22Rv1 (cell line): ENCODE measurements at regions not wholly inside any gene's neighbourhood (a gene's known extent, or its start where the extent isn't known, plus 50 kb on each side); places are given as distances from the start of the nearest gene placed in this dataset.

Source experiments
- H3K27ac ChIP-seq: fragments of 450-650 bp; 2 replicates; pipeline ENCODE4 v1.5.1; 2017
- CTCF ChIP-seq: fragments of 450-650 bp; IDR thresholded peaks from 2 replicates; pipeline ENCODE4 v1.5.1; 2017; ENCODE audit warnings: mild to moderate bottlenecking
- ZFX ChIP-seq: fragments of 450-650 bp; IDR thresholded peaks from 2 replicates; pipeline ENCODE4 v1.6.1; 2017; ENCODE audit warnings: antibody characterized with exemption, borderline replicate concordance

GRCh38 chr2:34416856-34417255 lies 817.8 kb upstream of the FAM98A start:
- no peak overlapping the region for H3K27ac ChIP-seq
- TF ChIP-seq CTCF (no peak), ZFX (no peak)

GRCh38 chr2:34414856-34415255 lies 815.8 kb upstream of the FAM98A start:
- no peak overlapping the region for H3K27ac ChIP-seq
- TF ChIP-seq CTCF (no peak), ZFX (no peak)

GRCh38 chr2:34408100-34408499 lies 809.0 kb upstream of the FAM98A start:
- no peak overlapping the region for H3K27ac ChIP-seq
- TF ChIP-seq ZFX (no peak), CTCF (no peak)

- TF ChIP-seq CTCF (no peak), ZFX (no peak)
- H3K27ac ChIP-seq, result no peak overlapping the region
Observed at GRCh38 chr2:34403512-34403911, 804.4 kb upstream of the FAM98A start.

- no peak overlapping the region for H3K27ac ChIP-seq
- no peak for TF ChIP-seq ZFX
- TF ChIP-seq CTCF, result no peak
Observed at GRCh38 chr2:34402376-34402775, 803.3 kb upstream of the FAM98A start.

GRCh38 chr2:34401186-34401585 lies 802.1 kb upstream of the FAM98A start:
- TF ChIP-seq CTCF, result no peak
- TF ChIP-seq ZFX, result no peak
- no peak overlapping the region for H3K27ac ChIP-seq

- TF ChIP-seq ZFX, result no peak
- no peak for TF ChIP-seq CTCF
- H3K27ac ChIP-seq, result no peak overlapping the region
Observed at GRCh38 chr2:34388446-34388845, 789.3 kb upstream of the FAM98A start.
